Neural cell (in vitro differentiated cells): ENCODE measurements at regions not wholly inside any gene's neighbourhood (a gene's known extent, or its start where the extent isn't known, plus 50 kb on each side); places are given as distances from the start of the nearest gene placed in this dataset.

Source experiments
- H2AFZ ChIP-seq: fragments of 200-600, 300-800 bp; sonication (generic), shearing (Covaris generic); 2 replicates; pipeline ENCODE4 v1.6.0; 2014; ENCODE audit warnings: low read depth, mild to moderate bottlenecking, antibody characterized with exemption, low read length, moderate library complexity
- H3F3A ChIP-seq: fragments of 200-600 bp; shearing (Covaris generic); 2 replicates; pipeline ENCODE4 v1.6.1; 2016; ENCODE audit warnings: mild to moderate bottlenecking, moderate library complexity, mixed read lengths, antibody characterized with exemption, low read length; ENCODE audit not compliant: insufficient read depth, poor library complexity, severe bottlenecking
- H3K27ac ChIP-seq: fragments of 200-600, 300-800 bp; sonication (generic), shearing (Covaris generic); 2 replicates; pipeline ENCODE4 v1.5.1; 2014; ENCODE audit warnings: mild to moderate bottlenecking, low read length, moderate library complexity
- H3K27me3 ChIP-seq: fragments of 300-800, 200-600 bp; sonication (generic), shearing (Covaris generic); 2 replicates; pipeline ENCODE4 v1.6.0; 2014; ENCODE audit warnings: mild to moderate bottlenecking, low read depth, low read length, moderate library complexity; ENCODE audit not compliant: insufficient read depth
- H3K36me3 ChIP-seq: fragments of 300-800, 200-600 bp; sonication (generic), shearing (Covaris generic); 2 replicates; pipeline ENCODE4 v1.5.1; 2014; ENCODE audit warnings: mild to moderate bottlenecking, antibody characterized with exemption, low read length, moderate library complexity; ENCODE audit not compliant: insufficient read depth
- H3K4me2 ChIP-seq: fragments of 300-800, 200-600 bp; sonication (generic), shearing (Covaris generic); 2 replicates; pipeline ENCODE4 v1.6.0; 2014; ENCODE audit warnings: mild to moderate bottlenecking, low read length
- H3K4me3 ChIP-seq: fragments of 300-800, 200-600 bp; sonication (generic), shearing (Covaris generic); 2 replicates; pipeline ENCODE4 v1.5.1; 2014; ENCODE audit warnings: mild to moderate bottlenecking, low read length, moderate library complexity
- H3K79me2 ChIP-seq: fragments of 200-600 bp; shearing (Covaris generic); replicated peaks from 2 replicates; pipeline ENCODE4 v1.6.0; 2014; ENCODE audit warnings: mild to moderate bottlenecking, low read length, moderate library complexity; ENCODE audit not compliant: insufficient read depth
- H3K9ac ChIP-seq: fragments of 300-800, 200-600 bp; sonication (generic), shearing (Covaris generic); 2 replicates; pipeline ENCODE4 v1.6.1; 2016; ENCODE audit warnings: mild to moderate bottlenecking, low read length, mixed read lengths
- H3K9me2 ChIP-seq: fragments of 200-600 bp; shearing (Covaris generic); 2 replicates; pipeline ENCODE4 v1.6.1; 2016; ENCODE audit warnings: mild to moderate bottlenecking, low read length, mixed read lengths; ENCODE audit not compliant: insufficient read depth
- H3K9me3 ChIP-seq: fragments of 200-600, 300-800 bp; sonication (generic), shearing (Covaris generic); 2 replicates; pipeline ENCODE4 v1.6.1; 2016; ENCODE audit warnings: mild to moderate bottlenecking, mixed run types, low read length, moderate library complexity, mixed read lengths
- H4K20me1 ChIP-seq: fragments of 200-600 bp; shearing (Covaris generic); 2 replicates; pipeline ENCODE4 v1.6.1; 2016; ENCODE audit warnings: mild to moderate bottlenecking, mixed run types; ENCODE audit not compliant: insufficient read depth
- EP300 ChIP-seq: fragments of 450-650 bp; conservative IDR thresholded peaks from 2 replicates; pipeline ENCODE4 v1.6.1; 2014; ENCODE audit warnings: antibody characterized with exemption, mild to moderate bottlenecking, moderate library complexity; ENCODE audit not compliant: poor library complexity, severe bottlenecking
- EZH2 ChIP-seq: fragments of 200-600, 300-800 bp; shearing (Covaris generic), sonication (generic); IDR thresholded peaks from 2 replicates; pipeline ENCODE4 v1.6.1; 2014; ENCODE audit warnings: antibody characterized with exemption, low read length, borderline replicate concordance, mild to moderate bottlenecking; ENCODE audit not compliant: insufficient read depth, poor library complexity, severe bottlenecking
- MXI1 ChIP-seq: fragments of 450-650 bp; conservative IDR thresholded peaks from 2 replicates; pipeline ENCODE4 v1.6.1; 2014; ENCODE audit warnings: antibody characterized with exemption, mild to moderate bottlenecking; ENCODE audit not compliant: poor library complexity, severe bottlenecking
- POLR2AphosphoS5 ChIP-seq: IDR thresholded peaks from 2 replicates; pipeline ENCODE4 v1.6.1; 2012
- RAD21 ChIP-seq: fragments of 450-650 bp; conservative IDR thresholded peaks from 2 replicates; pipeline ENCODE4 v1.6.1; 2014; ENCODE audit warnings: antibody characterized with exemption, mild to moderate bottlenecking, moderate library complexity
- SMC3 ChIP-seq: fragments of 450-650 bp; conservative IDR thresholded peaks from 2 replicates; pipeline ENCODE4 v1.6.1; 2014; ENCODE audit warnings: antibody characterized with exemption, mild to moderate bottlenecking, moderate library complexity; ENCODE audit not compliant: poor library complexity
- TAF1 ChIP-seq: IDR thresholded peaks from 2 replicates; pipeline ENCODE4 v1.6.1; 2012; ENCODE audit warnings: low read depth
- TF ChIP-seq, protein P1 (sequence below): fragments of 450-650 bp; IDR thresholded peaks from 2 replicates; pipeline ENCODE4 v1.5.1; 2014; ENCODE audit warnings: antibody characterized with exemption, mild to moderate bottlenecking, moderate library complexity; ENCODE audit not compliant: poor library complexity, severe bottlenecking
- TF ChIP-seq, protein P2 (sequence below): IDR thresholded peaks from 2 replicates; pipeline ENCODE4 v1.6.1; 2012; ENCODE audit warnings: borderline replicate concordance

DNA sequence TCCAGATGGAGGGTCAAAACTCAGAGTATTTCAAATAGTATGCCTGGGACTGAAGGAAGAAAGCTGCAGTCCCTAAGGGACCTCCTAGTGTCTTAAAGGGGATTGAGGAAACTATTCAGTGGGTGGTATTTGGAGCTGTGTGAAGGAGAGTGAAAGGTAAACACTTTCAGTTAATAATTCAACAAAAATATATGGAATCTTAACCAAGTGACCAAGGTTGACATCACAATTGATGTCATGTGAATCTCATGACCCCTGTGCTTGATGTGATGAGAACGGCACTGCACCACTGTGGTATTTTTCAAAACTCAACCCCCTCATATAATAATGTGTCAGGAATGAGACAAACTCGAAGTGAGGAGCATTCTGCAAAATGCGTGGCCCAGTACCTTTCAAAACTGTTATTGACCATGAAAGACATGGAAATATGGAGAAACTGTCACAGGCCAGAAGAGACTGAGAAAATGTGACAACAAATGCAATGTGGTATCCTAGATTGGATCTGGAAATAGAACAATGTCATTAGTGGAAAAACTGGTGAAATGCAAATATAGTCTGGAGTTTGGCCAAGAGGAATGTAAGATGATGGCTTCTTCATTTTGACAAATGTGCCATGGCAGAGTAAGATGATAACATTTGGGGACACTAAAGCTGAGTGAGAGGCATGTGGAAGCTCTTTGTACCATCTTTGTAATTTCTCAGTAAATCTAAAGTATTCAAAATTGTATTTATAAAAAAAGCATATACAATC is 553.9 kb downstream of the RFC3 start:
- Histone ChIP-seq H3K4me2 (no peak overlapping the region), H3K27me3 (no peaks in the 10 kb centered on the region), H3F3A (no peaks in the 10 kb centered on the region), H3K9ac (no peak overlapping the region), H4K20me1 (no peaks in the 10 kb centered on the region), H3K36me3 (no peaks in the 10 kb centered on the region), H2AFZ (no peak overlapping the region), H3K9me3 (no peaks in the 10 kb centered on the region), H3K4me3 (no peak overlapping the region), H3K9me2 (no peaks in the 10 kb centered on the region), H3K27ac (no peak overlapping the region), H3K79me2 (no peaks in the 10 kb centered on the region)
- no peak for TF ChIP-seq EZH2
- TF ChIP-seq, protein P1, sequence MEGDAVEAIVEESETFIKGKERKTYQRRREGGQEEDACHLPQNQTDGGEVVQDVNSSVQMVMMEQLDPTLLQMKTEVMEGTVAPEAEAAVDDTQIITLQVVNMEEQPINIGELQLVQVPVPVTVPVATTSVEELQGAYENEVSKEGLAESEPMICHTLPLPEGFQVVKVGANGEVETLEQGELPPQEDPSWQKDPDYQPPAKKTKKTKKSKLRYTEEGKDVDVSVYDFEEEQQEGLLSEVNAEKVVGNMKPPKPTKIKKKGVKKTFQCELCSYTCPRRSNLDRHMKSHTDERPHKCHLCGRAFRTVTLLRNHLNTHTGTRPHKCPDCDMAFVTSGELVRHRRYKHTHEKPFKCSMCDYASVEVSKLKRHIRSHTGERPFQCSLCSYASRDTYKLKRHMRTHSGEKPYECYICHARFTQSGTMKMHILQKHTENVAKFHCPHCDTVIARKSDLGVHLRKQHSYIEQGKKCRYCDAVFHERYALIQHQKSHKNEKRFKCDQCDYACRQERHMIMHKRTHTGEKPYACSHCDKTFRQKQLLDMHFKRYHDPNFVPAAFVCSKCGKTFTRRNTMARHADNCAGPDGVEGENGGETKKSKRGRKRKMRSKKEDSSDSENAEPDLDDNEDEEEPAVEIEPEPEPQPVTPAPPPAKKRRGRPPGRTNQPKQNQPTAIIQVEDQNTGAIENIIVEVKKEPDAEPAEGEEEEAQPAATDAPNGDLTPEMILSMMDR, result no peak
- no peak for TF ChIP-seq MXI1
- TF ChIP-seq SMC3, result no peak
- no peak for TF ChIP-seq TAF1
- TF ChIP-seq, protein P2, sequence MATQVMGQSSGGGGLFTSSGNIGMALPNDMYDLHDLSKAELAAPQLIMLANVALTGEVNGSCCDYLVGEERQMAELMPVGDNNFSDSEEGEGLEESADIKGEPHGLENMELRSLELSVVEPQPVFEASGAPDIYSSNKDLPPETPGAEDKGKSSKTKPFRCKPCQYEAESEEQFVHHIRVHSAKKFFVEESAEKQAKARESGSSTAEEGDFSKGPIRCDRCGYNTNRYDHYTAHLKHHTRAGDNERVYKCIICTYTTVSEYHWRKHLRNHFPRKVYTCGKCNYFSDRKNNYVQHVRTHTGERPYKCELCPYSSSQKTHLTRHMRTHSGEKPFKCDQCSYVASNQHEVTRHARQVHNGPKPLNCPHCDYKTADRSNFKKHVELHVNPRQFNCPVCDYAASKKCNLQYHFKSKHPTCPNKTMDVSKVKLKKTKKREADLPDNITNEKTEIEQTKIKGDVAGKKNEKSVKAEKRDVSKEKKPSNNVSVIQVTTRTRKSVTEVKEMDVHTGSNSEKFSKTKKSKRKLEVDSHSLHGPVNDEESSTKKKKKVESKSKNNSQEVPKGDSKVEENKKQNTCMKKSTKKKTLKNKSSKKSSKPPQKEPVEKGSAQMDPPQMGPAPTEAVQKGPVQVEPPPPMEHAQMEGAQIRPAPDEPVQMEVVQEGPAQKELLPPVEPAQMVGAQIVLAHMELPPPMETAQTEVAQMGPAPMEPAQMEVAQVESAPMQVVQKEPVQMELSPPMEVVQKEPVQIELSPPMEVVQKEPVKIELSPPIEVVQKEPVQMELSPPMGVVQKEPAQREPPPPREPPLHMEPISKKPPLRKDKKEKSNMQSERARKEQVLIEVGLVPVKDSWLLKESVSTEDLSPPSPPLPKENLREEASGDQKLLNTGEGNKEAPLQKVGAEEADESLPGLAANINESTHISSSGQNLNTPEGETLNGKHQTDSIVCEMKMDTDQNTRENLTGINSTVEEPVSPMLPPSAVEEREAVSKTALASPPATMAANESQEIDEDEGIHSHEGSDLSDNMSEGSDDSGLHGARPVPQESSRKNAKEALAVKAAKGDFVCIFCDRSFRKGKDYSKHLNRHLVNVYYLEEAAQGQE, result no peak
- no peak for TF ChIP-seq EP300
- no peak for TF ChIP-seq POLR2AphosphoS5
- TF ChIP-seq RAD21, result no peak

DNA sequence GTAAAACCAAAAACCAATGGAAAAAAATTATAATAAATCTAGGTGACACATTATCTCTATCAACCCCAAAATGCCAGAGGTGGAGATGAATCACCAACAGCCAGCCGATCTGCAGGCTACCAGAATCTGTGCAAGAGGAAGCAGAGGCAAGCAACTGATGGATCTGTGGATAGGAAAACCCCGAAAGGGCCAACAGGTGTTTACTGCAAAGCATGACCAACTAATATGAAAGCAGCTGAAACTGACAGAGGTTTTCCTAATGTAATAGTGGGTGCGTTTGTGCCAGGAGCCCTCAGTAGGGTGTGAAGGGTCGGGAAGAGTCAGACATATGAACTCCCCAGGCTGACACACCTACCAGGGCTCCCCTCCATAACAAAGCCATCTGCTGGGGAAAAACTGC is 554.6 kb downstream of the RFC3 start:
- Histone ChIP-seq H3K9me2 (no peaks in the 10 kb centered on the region), H2AFZ (no peak overlapping the region), H3K36me3 (no peaks in the 10 kb centered on the region), H3K79me2 (no peaks in the 10 kb centered on the region), H4K20me1 (no peaks in the 10 kb centered on the region), H3K27me3 (no peaks in the 10 kb centered on the region), H3K4me3 (no peak overlapping the region), H3K27ac (no peak overlapping the region), H3K9ac (no peak overlapping the region), H3K4me2 (no peak overlapping the region), H3K9me3 (no peaks in the 10 kb centered on the region), H3F3A (no peaks in the 10 kb centered on the region)
- TF ChIP-seq EZH2 (no peak), TAF1 (no peak), EP300 (no peak), MXI1 (no peak), RAD21 (no peak), POLR2AphosphoS5 (no peak), SMC3 (no peak)
- TF ChIP-seq, protein P1, result no peak
- TF ChIP-seq, protein P2, result no peak
